RWPE2 (cell line): ENCODE measurements at regions not wholly inside any gene's neighbourhood (a gene's known extent, or its start where the extent isn't known, plus 50 kb on each side); places are given as distances from the start of the nearest gene placed in this dataset.

Source experiments
- ATAC-seq: fragments of 200-7000 bp; cut with Tn5 transposase; 3 replicates; pipeline ENCODE4 v1.9.1; 2021; ENCODE audit warnings: low read depth
- DNase-seq: peaks from one replicate; pipeline ENCODE4 v3.0.0-alpha.2; 2020; ENCODE audit warnings: low spot score
- H3K27ac ChIP-seq: fragments of 450-650 bp; 2 replicates; pipeline ENCODE4 v1.5.1; 2017; ENCODE audit warnings: mild to moderate bottlenecking; ENCODE audit not compliant: poor library complexity, severe bottlenecking
- H3K27me3 ChIP-seq: fragments of 250-450 bp; sonication (Bioruptor Pico); 2 replicates; pipeline ENCODE4 v1.5.1; 2021; ENCODE audit warnings: mild to moderate bottlenecking, moderate library complexity; ENCODE audit not compliant: insufficient read depth, poor library complexity, severe bottlenecking
- H3K36me3 ChIP-seq: fragments of 250-450 bp; sonication (Bioruptor Pico); 2 replicates; pipeline ENCODE4 v1.5.1; 2020; ENCODE audit warnings: low read depth, mild to moderate bottlenecking, moderate library complexity
- H3K4me1 ChIP-seq: fragments of 250-450 bp; sonication (Bioruptor Pico); 2 replicates; pipeline ENCODE4 v1.5.1; 2021; ENCODE audit warnings: mild to moderate bottlenecking, moderate library complexity; ENCODE audit not compliant: insufficient read depth, poor library complexity, severe bottlenecking
- H3K4me3 ChIP-seq: fragments of 250-450 bp; sonication (Bioruptor Pico); 2 replicates; pipeline ENCODE4 v1.5.1; 2021; ENCODE audit warnings: mild to moderate bottlenecking, moderate library complexity; ENCODE audit not compliant: severe bottlenecking
- H3K9me3 ChIP-seq: fragments of 250-450 bp; sonication (Bioruptor Pico); 2 replicates; pipeline ENCODE4 v1.5.1; 2021; ENCODE audit warnings: mild to moderate bottlenecking, moderate library complexity; ENCODE audit not compliant: severe bottlenecking
- CTCF ChIP-seq: fragments of 450-650 bp; IDR thresholded peaks from one replicate; pipeline ENCODE4 v1.5.1; 2017; ENCODE audit warnings: mild to moderate bottlenecking, moderate library complexity; ENCODE audit not compliant: poor library complexity, severe bottlenecking

- Histone ChIP-seq H3K4me1 (peaks cover 25% of the 10 kb centered on the region), H3K27ac (no peak overlapping the region), H3K4me3 (no peak overlapping the region), H3K36me3 (no peaks in the 10 kb centered on the region), H3K9me3 (no peaks in the 10 kb centered on the region), H3K27me3 (no peaks in the 10 kb centered on the region)
- no peak for TF ChIP-seq CTCF
- DNase-seq (no peak), ATAC-seq (no peak)
Measured at GRCh38 chr7:25802473-25802872, 349.5 kb upstream of the NFE2L3 start.

- Histone ChIP-seq H3K27ac (peak overlapping the region; percentile 19), H3K27me3 (no peaks in the 10 kb centered on the region), H3K36me3 (no peaks in the 10 kb centered on the region), H3K4me1 (peaks cover 25% of the 10 kb centered on the region), H3K9me3 (no peaks in the 10 kb centered on the region), H3K4me3 (no peak overlapping the region)
- no peak for ATAC-seq
- no peak for TF ChIP-seq CTCF
- no peak for DNase-seq
Measured at GRCh38 chr7:25803117-25803887, 348.7 kb upstream of the NFE2L3 start.

GRCh38 chr7:25804154-25804553 lies 347.8 kb upstream of the NFE2L3 start:
- H3K4me3 ChIP-seq, result no peak overlapping the region
- no peak for TF ChIP-seq CTCF
- no peaks in the 10 kb centered on the region for H3K27me3 ChIP-seq
- no peaks in the 10 kb centered on the region for H3K36me3 ChIP-seq
- DNase-seq, result peak; percentile 68
- H3K27ac ChIP-seq, result peak overlapping the region; percentile 19
- peaks cover 25% of the 10 kb centered on the region for H3K4me1 ChIP-seq
- ATAC-seq, result peak; percentile 98
- no peaks in the 10 kb centered on the region for H3K9me3 ChIP-seq

GRCh38 chr7:25805027-25805687 lies 346.8 kb upstream of the NFE2L3 start:
- Histone ChIP-seq H3K4me1 (peaks cover 25% of the 10 kb centered on the region), H3K27ac (peak overlapping the region; percentile 19), H3K36me3 (no peaks in the 10 kb centered on the region), H3K4me3 (no peak overlapping the region), H3K9me3 (no peaks in the 10 kb centered on the region), H3K27me3 (no peaks in the 10 kb centered on the region)
- TF ChIP-seq CTCF, result no peak
- ATAC-seq (peak; percentile 44), DNase-seq (no peak)
